Gastroesophageal sphincter (tissue), 3 donors: ENCODE measurements at regions not wholly inside any gene's neighbourhood (a gene's known extent, or its start where the extent isn't known, plus 50 kb on each side); places are given as distances from the start of the nearest gene placed in this dataset.

Source experiments
- CTCF ChIP-seq, 4 experiments: fragments of 200-600 bp in 2 of 4; fragments of 450-650 bp in 2 of 4; sonication (generic) in 1 of 4; IDR thresholded peaks; one replicate each; pipeline ENCODE4 v1.5.1; 2017 to 2019; ENCODE audit warnings: antibody characterized with exemption in 4 of 4, mild to moderate bottlenecking in 2 of 4, moderate library complexity in 2 of 4
- EP300 ChIP-seq: sonication (generic); formaldehyde crosslinking; IDR thresholded peaks from one replicate; pipeline ENCODE4 v1.6.1; 2017; ENCODE audit warnings: antibody characterized with exemption, mild to moderate bottlenecking
- POLR2A ChIP-seq, 2 donors: fragments of 450-650 bp; IDR thresholded peaks; one replicate each; pipeline ENCODE4 v1.6.1; 2017; ENCODE audit warnings: antibody characterized with exemption in 2 of 2, mild to moderate bottlenecking in 2 of 2, moderate library complexity in 1 of 2

- TF ChIP-seq CTCF (IDR thresholded peaks at IDR 0.05) = no peak
- no peak for TF ChIP-seq POLR2A (IDR thresholded peaks at IDR 0.05)
- no peak for TF ChIP-seq EP300
These were observed 119.2 kb upstream of the CRHR1 start for GRCh38 chr17:45664921-45665320.
